HCT116 (cell line): ENCODE measurements at regions not wholly inside any gene's neighbourhood (a gene's known extent, or its start where the extent isn't known, plus 50 kb on each side); places are given as distances from the start of the nearest gene placed in this dataset.

Experiments
- ATAC-seq: fragments of 200-7000 bp; cut with Tn5 transposase; 2 replicates; pipeline ENCODE4 v1.9.1; 2020; ENCODE audit warnings: mild to moderate bottlenecking, moderate library complexity
- BruUV-seq: library from RNA; stranded (reverse); fragments of 400-500 nt; replicated peaks from 2 replicates; lab custom pipeline; 2021; lab: Mats Ljungman, UMichigan
- CTCF ChIA-PET: fragments of 300-600 bp; sonication (Branson Sonifier 250); formaldehyde crosslinking; loops from one replicate; lab custom pipeline; 2021; ENCODE audit warnings: antibody characterized with exemption; lab: Charles Lee
- POLR2A ChIA-PET: fragments of 300-600, 350-600 bp; sonication (Branson Sonifier 250); formaldehyde crosslinking; loops from one replicate; lab custom pipeline; 2021; ENCODE audit warnings: antibody characterized with exemption; lab: Charles Lee
- RAD21 ChIA-PET, 2 experiments: fragments of 300-600 bp; sonication (Branson Sonifier 250); formaldehyde crosslinking; loops; one replicate each; lab custom pipeline; 2023; ENCODE audit warnings: low total read pairs in 2 of 2; ENCODE audit not compliant: uncharacterized antibody in 2 of 2, unreplicated experiment in 2 of 2, low non-redundant PET in 1 of 2; lab: Charles Lee
- DNase-seq: peaks from one replicate; pipeline ENCODE4 v3.0.0-alpha.2; 2010; ENCODE audit warnings: low read depth, low spot score
- H2AFZ ChIP-seq: fragments of 200-600 bp; shearing (Covaris generic), sonication (generic); 2 replicates; pipeline ENCODE4 v1.6.1; 2017; ENCODE audit warnings: low read depth, mixed run types, mixed read lengths, antibody characterized with exemption, low read length; ENCODE audit not compliant: poor library complexity, severe bottlenecking
- H3K27ac ChIP-seq: 2 replicates; pipeline ENCODE4 v1.5.1; 2012; ENCODE audit warnings: low read depth, low read length
- H3K27me3 ChIP-seq: fragments of 200-600 bp; sonication (generic); 2 replicates; pipeline ENCODE4 v1.6.1; 2016; ENCODE audit warnings: mixed run types, low read length, mixed read lengths; ENCODE audit not compliant: insufficient read depth
- H3K36me3 ChIP-seq, 2 experiments: fragments of 200-500 bp in 1 of 2; fragments of 200-600 bp in 1 of 2; sonication (Bioruptor generic) in 1 of 2; sonication (generic) in 1 of 2; 2 replicates each; pipeline versions ENCODE4 v1.5.1 to v1.6.1; 2014 to 2016; ENCODE audit warnings: low read length in 2 of 2, inconsistent platforms in 1 of 2, mixed read lengths in 1 of 2, mixed run types in 1 of 2; ENCODE audit not compliant: insufficient read depth in 2 of 2, control insufficient read depth in 1 of 2
- H3K4me1 ChIP-seq, 2 experiments: fragments of 200-600 bp in 1 of 2; sonication (generic) in 1 of 2; 2 replicates each; pipeline versions ENCODE4 v1.5.1 to v1.6.1; 2012 to 2017; ENCODE audit warnings: low read length in 2 of 2, inconsistent platforms in 1 of 2, mild to moderate bottlenecking in 1 of 2, mixed read lengths in 1 of 2, mixed run types in 1 of 2, moderate library complexity in 1 of 2; ENCODE audit not compliant: insufficient read depth in 2 of 2, control insufficient read depth in 1 of 2
- H3K4me2 ChIP-seq: fragments of 200-600 bp; sonication (generic); 2 replicates; pipeline ENCODE4 v1.6.1; 2017; ENCODE audit warnings: mixed run types, low read length, mixed read lengths
- H3K4me3 ChIP-seq, 2 experiments: fragments of 200-600 bp in 1 of 2; sonication (generic) in 1 of 2; replicated peaks in 1 of 2; 2 replicates each; pipeline ENCODE4 v1.5.1; 2011 to 2016; ENCODE audit warnings: low read length in 2 of 2, control low read depth in 1 of 2, low read depth in 1 of 2, mild to moderate bottlenecking in 1 of 2, mixed read lengths in 1 of 2, mixed run types in 1 of 2
- H3K79me2 ChIP-seq: fragments of 200-600 bp; sonication (generic); 2 replicates; pipeline ENCODE4 v1.6.1; 2017; ENCODE audit warnings: mild to moderate bottlenecking, mixed run types, low read length, moderate library complexity, mixed read lengths; ENCODE audit not compliant: insufficient read depth
- H3K9ac ChIP-seq: fragments of 200-600 bp; sonication (generic); 2 replicates; pipeline ENCODE4 v1.6.1; 2016; ENCODE audit warnings: low read length, mixed read lengths
- H3K9me2 ChIP-seq: fragments of 200-600 bp; sonication (generic), shearing (Covaris generic); 2 replicates; pipeline ENCODE4 v1.6.1; 2017; ENCODE audit warnings: mixed run types, mild to moderate bottlenecking, moderate library complexity; ENCODE audit not compliant: insufficient read depth
- H3K9me3 ChIP-seq, 2 experiments: fragments of 200-500 bp in 1 of 2; fragments of 200-600 bp in 1 of 2; sonication (Bioruptor generic) in 1 of 2; sonication (generic) in 1 of 2; 2 replicates each; pipeline ENCODE4 v1.6.1; 2014 to 2017; ENCODE audit warnings: low read length in 2 of 2, mixed read lengths in 2 of 2, inconsistent platforms in 1 of 2, low read depth in 1 of 2, mild to moderate bottlenecking in 1 of 2, mixed run types in 1 of 2, moderate library complexity in 1 of 2; ENCODE audit not compliant: control insufficient read depth in 1 of 2, insufficient read depth in 1 of 2
- H4K20me1 ChIP-seq: fragments of 200-600 bp; sonication (generic), shearing (Covaris generic); 2 replicates; pipeline ENCODE4 v1.6.1; 2017; ENCODE audit warnings: mixed run types, mild to moderate bottlenecking, moderate library complexity; ENCODE audit not compliant: insufficient read depth
- EGR1 ChIP-seq: IDR thresholded peaks from 2 replicates; pipeline ENCODE4 v1.6.1; 2012; ENCODE audit warnings: low read depth
- EZH2phosphoT487 ChIP-seq: fragments of 200-600 bp; IDR thresholded peaks from 2 replicates; pipeline ENCODE4 v1.6.1; 2018; ENCODE audit warnings: antibody characterized with exemption, borderline replicate concordance
- FOSL1 ChIP-seq: IDR thresholded peaks from 2 replicates; pipeline ENCODE4 v1.6.1; 2012; ENCODE audit warnings: low read depth
- JUND ChIP-seq: IDR thresholded peaks from 2 replicates; pipeline ENCODE4 v1.6.1; 2012
- POLR2A ChIP-seq: IDR thresholded peaks from 2 replicates; pipeline ENCODE4 v1.7.0; 2011; ENCODE audit warnings: borderline replicate concordance; ENCODE audit not compliant: insufficient read depth, insufficient read length; ENCODE audit errors: extremely low read depth
- POLR2AphosphoS5 ChIP-seq: IDR thresholded peaks from 2 replicates; pipeline ENCODE4 v1.6.1; 2011; ENCODE audit warnings: mild to moderate bottlenecking, low read depth, low read length, moderate library complexity
- SP1 ChIP-seq: IDR thresholded peaks from 2 replicates; pipeline ENCODE4 v1.6.1; 2012; ENCODE audit warnings: low read depth
- SRF ChIP-seq: IDR thresholded peaks from 2 replicates; pipeline ENCODE4 v1.6.1; 2012; ENCODE audit warnings: low read depth
- TCF7L2 ChIP-seq: IDR thresholded peaks from 2 replicates; pipeline ENCODE4 v1.7.0; 2011; ENCODE audit warnings: borderline replicate concordance, inconsistent platforms; ENCODE audit not compliant: insufficient read depth, insufficient read length; ENCODE audit errors: extremely low read depth
- YY1 ChIP-seq: IDR thresholded peaks from 2 replicates; pipeline ENCODE4 v1.6.1; 2011; ENCODE audit warnings: low read length, low read depth, moderate library complexity, mild to moderate bottlenecking; ENCODE audit not compliant: insufficient replicate concordance; ENCODE audit errors: extremely low read depth
- ZFX ChIP-seq: fragments of 450-650 bp; IDR thresholded peaks from 2 replicates; pipeline ENCODE4 v1.6.1; 2017
- intact Hi-C: fragments of 100-400 bp; cut with micrococcal nuclease; formaldehyde crosslinking; loops from 2 replicates; pipeline ENCODE4 v1.10.0; 2022
- TF ChIP-seq, protein P1 (sequence below): IDR thresholded peaks from 2 replicates; pipeline ENCODE4 v1.6.1; 2012
- TF ChIP-seq, protein P2 (sequence below): IDR thresholded peaks from 2 replicates; pipeline ENCODE4 v1.6.1; 2011; ENCODE audit warnings: mild to moderate bottlenecking, low read length, moderate library complexity; ENCODE audit not compliant: insufficient replicate concordance; ENCODE audit errors: extremely low read depth
- TF ChIP-seq, protein P3 (sequence below): IDR thresholded peaks from 2 replicates; pipeline ENCODE4 v1.6.1; 2012; ENCODE audit warnings: low read depth

DNA sequence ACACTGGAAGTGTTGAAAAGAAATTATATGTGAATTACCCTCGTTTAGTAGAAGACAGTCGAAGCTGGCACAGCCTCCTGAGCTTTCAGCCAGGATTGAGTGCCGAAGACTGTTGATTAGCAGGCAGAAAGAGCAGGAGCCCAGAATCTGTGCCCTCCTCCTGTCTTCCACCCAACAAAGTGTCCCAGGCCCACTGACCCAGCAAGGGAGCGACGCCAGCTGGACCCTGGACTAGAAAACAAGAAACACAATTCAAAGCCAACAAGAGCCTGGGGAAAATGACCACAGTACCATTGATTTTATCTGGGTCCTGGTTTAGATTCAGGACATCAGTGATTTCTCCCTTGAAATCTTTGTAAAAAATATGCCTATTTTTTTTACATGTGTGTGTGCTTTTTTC lies 120.7 kb downstream of the RXFP2 start:
- DNase-seq (no peak), ATAC-seq (no peak)
- Histone ChIP-seq H3K36me3 (no peaks in the 10 kb centered on the region), H4K20me1 (no peaks in the 10 kb centered on the region), H3K9me3 (no peaks in the 10 kb centered on the region), H2AFZ (no peak overlapping the region), H3K27me3 (peaks cover 24% of the 10 kb centered on the region; the same call in 1 of the 2 replicates), H3K4me3 (no peak overlapping the region), H3K4me2 (no peak overlapping the region), H3K4me1 (no peaks in the 10 kb centered on the region), H3K9me2 (no peaks in the 10 kb centered on the region), H3K79me2 (no peaks in the 10 kb centered on the region), H3K9ac (no peak overlapping the region), H3K27ac (no peak overlapping the region)
- ChIA-PET POLR2A (no interaction called here), CTCF (no interaction called here), RAD21 (no interaction called here)
- TF ChIP-seq YY1 (no peak), POLR2AphosphoS5 (no peak), EGR1 (no peak), SP1 (no peak), FOSL1 (no peak), SRF (no peak), TCF7L2 (no peak), EZH2phosphoT487 (no peak), JUND (no peak), ZFX (no peak), POLR2A (no peak)
- TF ChIP-seq, protein P1, sequence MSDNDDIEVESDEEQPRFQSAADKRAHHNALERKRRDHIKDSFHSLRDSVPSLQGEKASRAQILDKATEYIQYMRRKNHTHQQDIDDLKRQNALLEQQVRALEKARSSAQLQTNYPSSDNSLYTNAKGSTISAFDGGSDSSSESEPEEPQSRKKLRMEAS: no peak
- TF ChIP-seq, protein P2, sequence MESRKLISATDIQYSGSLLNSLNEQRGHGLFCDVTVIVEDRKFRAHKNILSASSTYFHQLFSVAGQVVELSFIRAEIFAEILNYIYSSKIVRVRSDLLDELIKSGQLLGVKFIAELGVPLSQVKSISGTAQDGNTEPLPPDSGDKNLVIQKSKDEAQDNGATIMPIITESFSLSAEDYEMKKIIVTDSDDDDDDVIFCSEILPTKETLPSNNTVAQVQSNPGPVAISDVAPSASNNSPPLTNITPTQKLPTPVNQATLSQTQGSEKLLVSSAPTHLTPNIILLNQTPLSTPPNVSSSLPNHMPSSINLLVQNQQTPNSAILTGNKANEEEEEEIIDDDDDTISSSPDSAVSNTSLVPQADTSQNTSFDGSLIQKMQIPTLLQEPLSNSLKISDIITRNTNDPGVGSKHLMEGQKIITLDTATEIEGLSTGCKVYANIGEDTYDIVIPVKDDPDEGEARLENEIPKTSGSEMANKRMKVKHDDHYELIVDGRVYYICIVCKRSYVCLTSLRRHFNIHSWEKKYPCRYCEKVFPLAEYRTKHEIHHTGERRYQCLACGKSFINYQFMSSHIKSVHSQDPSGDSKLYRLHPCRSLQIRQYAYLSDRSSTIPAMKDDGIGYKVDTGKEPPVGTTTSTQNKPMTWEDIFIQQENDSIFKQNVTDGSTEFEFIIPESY: no peak
- TF ChIP-seq, protein P3, sequence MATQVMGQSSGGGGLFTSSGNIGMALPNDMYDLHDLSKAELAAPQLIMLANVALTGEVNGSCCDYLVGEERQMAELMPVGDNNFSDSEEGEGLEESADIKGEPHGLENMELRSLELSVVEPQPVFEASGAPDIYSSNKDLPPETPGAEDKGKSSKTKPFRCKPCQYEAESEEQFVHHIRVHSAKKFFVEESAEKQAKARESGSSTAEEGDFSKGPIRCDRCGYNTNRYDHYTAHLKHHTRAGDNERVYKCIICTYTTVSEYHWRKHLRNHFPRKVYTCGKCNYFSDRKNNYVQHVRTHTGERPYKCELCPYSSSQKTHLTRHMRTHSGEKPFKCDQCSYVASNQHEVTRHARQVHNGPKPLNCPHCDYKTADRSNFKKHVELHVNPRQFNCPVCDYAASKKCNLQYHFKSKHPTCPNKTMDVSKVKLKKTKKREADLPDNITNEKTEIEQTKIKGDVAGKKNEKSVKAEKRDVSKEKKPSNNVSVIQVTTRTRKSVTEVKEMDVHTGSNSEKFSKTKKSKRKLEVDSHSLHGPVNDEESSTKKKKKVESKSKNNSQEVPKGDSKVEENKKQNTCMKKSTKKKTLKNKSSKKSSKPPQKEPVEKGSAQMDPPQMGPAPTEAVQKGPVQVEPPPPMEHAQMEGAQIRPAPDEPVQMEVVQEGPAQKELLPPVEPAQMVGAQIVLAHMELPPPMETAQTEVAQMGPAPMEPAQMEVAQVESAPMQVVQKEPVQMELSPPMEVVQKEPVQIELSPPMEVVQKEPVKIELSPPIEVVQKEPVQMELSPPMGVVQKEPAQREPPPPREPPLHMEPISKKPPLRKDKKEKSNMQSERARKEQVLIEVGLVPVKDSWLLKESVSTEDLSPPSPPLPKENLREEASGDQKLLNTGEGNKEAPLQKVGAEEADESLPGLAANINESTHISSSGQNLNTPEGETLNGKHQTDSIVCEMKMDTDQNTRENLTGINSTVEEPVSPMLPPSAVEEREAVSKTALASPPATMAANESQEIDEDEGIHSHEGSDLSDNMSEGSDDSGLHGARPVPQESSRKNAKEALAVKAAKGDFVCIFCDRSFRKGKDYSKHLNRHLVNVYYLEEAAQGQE: no peak
- intact Hi-C loops: no loop called here
- no TSS peak for BruUV-seq
